WTC11 (cell line): ENCODE measurements at regions not wholly inside any gene's neighbourhood (a gene's known extent, or its start where the extent isn't known, plus 50 kb on each side); places are given as distances from the start of the nearest gene placed in this dataset.

Experiments
- ATAC-seq: fragments of 200-7000 bp; cut with Tn5 transposase; 2 replicates; pipeline ENCODE4 v1.10.0; 2021; ENCODE audit warnings: mild to moderate bottlenecking, moderate library complexity
- CTCF ChIA-PET: fragments of 300-600 bp; sonication (Branson Sonifier 250); formaldehyde crosslinking; loops from one replicate; lab custom pipeline; 2021; ENCODE audit warnings: antibody characterized with exemption; lab: Charles Lee
- POLR2A ChIA-PET: fragments of 350-600 bp; sonication (Branson Sonifier 250); formaldehyde crosslinking; loops from one replicate; lab custom pipeline; 2021; ENCODE audit warnings: antibody characterized with exemption; lab: Charles Lee
- DNase-seq: peaks from one replicate; pipeline ENCODE4 v3.0.0; 2021; ENCODE audit warnings: low spot score
- H3K27ac Mint-ChIP-seq: 2 replicates; pipeline ENCODE4 v1.8.0; 2021; ENCODE audit warnings: mixed read lengths
- H3K27me3 Mint-ChIP-seq: 2 replicates; pipeline ENCODE4 v1.8.0; 2021; ENCODE audit warnings: low read depth, mild to moderate bottlenecking, moderate library complexity, mixed read lengths
- H3K36me3 Mint-ChIP-seq: 2 replicates; pipeline ENCODE4 v1.8.0; 2021; ENCODE audit warnings: mixed read lengths
- H3K4me1 Mint-ChIP-seq: 2 replicates; pipeline ENCODE4 v1.8.0; 2022; ENCODE audit warnings: mixed read lengths
- H3K4me3 Mint-ChIP-seq: 2 replicates; pipeline ENCODE4 v1.8.0; 2021; ENCODE audit warnings: mild to moderate bottlenecking, moderate library complexity, mixed read lengths
- H3K9me3 Mint-ChIP-seq: 2 replicates; pipeline ENCODE4 v1.8.0; 2021; ENCODE audit warnings: mixed read lengths
- ERG ChIP-seq: fragments of 250-450 bp; sonication (Bioruptor Pico); IDR thresholded peaks from 2 replicates; pipeline ENCODE4 v1.8.0; 2021; ENCODE audit warnings: mild to moderate bottlenecking
- ESRRA ChIP-seq: sonication (generic); formaldehyde crosslinking; IDR thresholded peaks from 2 replicates; pipeline ENCODE4 v1.8.1; 2022; ENCODE audit warnings: mild to moderate bottlenecking, missing genetic modification reagents, borderline replicate concordance
- ETV6 ChIP-seq: sonication (generic); formaldehyde crosslinking; IDR thresholded peaks from 2 replicates; pipeline ENCODE4 v1.8.1; 2022; ENCODE audit warnings: mild to moderate bottlenecking, missing genetic modification reagents
- GABPB1 ChIP-seq: sonication (generic); formaldehyde crosslinking; IDR thresholded peaks from 2 replicates; pipeline ENCODE4 v1.8.1; 2023; ENCODE audit warnings: mild to moderate bottlenecking, missing genetic modification reagents
- HMGA2 ChIP-seq: fragments of 250-450 bp; sonication (Bioruptor Pico); IDR thresholded peaks from 2 replicates; pipeline ENCODE4 v1.4.0; 2021; ENCODE audit warnings: mild to moderate bottlenecking, moderate library complexity
- PRRX2 ChIP-seq: fragments of 250-450 bp; sonication (Bioruptor Pico); IDR thresholded peaks from 2 replicates; pipeline ENCODE4 v1.8.0; 2021; ENCODE audit warnings: mild to moderate bottlenecking
- TCF7 ChIP-seq: sonication (generic); formaldehyde crosslinking; IDR thresholded peaks from 2 replicates; pipeline ENCODE4 v1.8.0; 2022; ENCODE audit warnings: mild to moderate bottlenecking, low read depth, missing genetic modification reagents, moderate library complexity
- TEAD4 ChIP-seq: sonication (generic); formaldehyde crosslinking; IDR thresholded peaks from 2 replicates; pipeline ENCODE4 v1.8.0; 2022; ENCODE audit warnings: mild to moderate bottlenecking, missing genetic modification reagents
- USF2 ChIP-seq: sonication (generic); formaldehyde crosslinking; IDR thresholded peaks from 2 replicates; pipeline ENCODE4 v1.8.1; 2023; ENCODE audit warnings: mild to moderate bottlenecking, missing genetic modification reagents, moderate library complexity
- ZBTB43 ChIP-seq: sonication (generic); formaldehyde crosslinking; IDR thresholded peaks from 2 replicates; pipeline ENCODE4 v1.8.1; 2023; ENCODE audit warnings: mild to moderate bottlenecking, missing genetic modification reagents
- ZNF512 ChIP-seq: sonication (generic); formaldehyde crosslinking; IDR thresholded peaks from 2 replicates; pipeline ENCODE4 v1.8.1; 2022; ENCODE audit warnings: missing genetic modification reagents, borderline replicate concordance
- ZNF671 ChIP-seq: fragments of 250-450 bp; sonication (Bioruptor Pico); IDR thresholded peaks from 2 replicates; pipeline ENCODE4 v1.8.0; 2021; ENCODE audit warnings: mild to moderate bottlenecking
- TF ChIP-seq, protein P1 (sequence below): sonication (generic); formaldehyde crosslinking; IDR thresholded peaks from 2 replicates; pipeline ENCODE4 v1.8.1; 2023; ENCODE audit warnings: mild to moderate bottlenecking, moderate library complexity, missing genetic modification reagents
- TF ChIP-seq, protein P2 (sequence below): sonication (generic); formaldehyde crosslinking; IDR thresholded peaks from 2 replicates; pipeline ENCODE4 v1.8.1; 2022; ENCODE audit warnings: low read depth, missing genetic modification reagents, borderline replicate concordance
- TF ChIP-seq, protein P3 (sequence below): sonication (generic); formaldehyde crosslinking; IDR thresholded peaks from 2 replicates; pipeline ENCODE4 v1.8.0; 2022; ENCODE audit warnings: mild to moderate bottlenecking, missing genetic modification reagents
- TF ChIP-seq, protein P4 (sequence below): sonication (generic); formaldehyde crosslinking; IDR thresholded peaks from 2 replicates; pipeline ENCODE4 v1.8.0; 2022; ENCODE audit warnings: mild to moderate bottlenecking, missing genetic modification reagents
- TF ChIP-seq, protein P5 (sequence below): sonication (generic); formaldehyde crosslinking; IDR thresholded peaks from 2 replicates; pipeline ENCODE4 v1.8.1; 2023; ENCODE audit warnings: mild to moderate bottlenecking, missing genetic modification reagents, borderline replicate concordance

GRCh38 chr14:30445011-30445793, 113.8 kb upstream of the G2E3 start:
- no peaks in the 10 kb centered on the region for H3K27me3 Mint-ChIP-seq
- H3K4me3 Mint-ChIP-seq = no peak overlapping the region
- H3K27ac Mint-ChIP-seq = no peak overlapping the region
- CTCF ChIA-PET = interaction anchor here (0.7 to 2.5 kb wide), 4 partner anchors 68 to 179 kb away, joined by 3 to 14 read pairs (median 6); no protein-coding TSS in a partner anchor
- no peak for TF ChIP-seq PRRX2 (CRISPR knock-in tag)
- TF ChIP-seq ESRRA (CRISPR knock-in tag) = no peak
- TF ChIP-seq, protein P1, sequence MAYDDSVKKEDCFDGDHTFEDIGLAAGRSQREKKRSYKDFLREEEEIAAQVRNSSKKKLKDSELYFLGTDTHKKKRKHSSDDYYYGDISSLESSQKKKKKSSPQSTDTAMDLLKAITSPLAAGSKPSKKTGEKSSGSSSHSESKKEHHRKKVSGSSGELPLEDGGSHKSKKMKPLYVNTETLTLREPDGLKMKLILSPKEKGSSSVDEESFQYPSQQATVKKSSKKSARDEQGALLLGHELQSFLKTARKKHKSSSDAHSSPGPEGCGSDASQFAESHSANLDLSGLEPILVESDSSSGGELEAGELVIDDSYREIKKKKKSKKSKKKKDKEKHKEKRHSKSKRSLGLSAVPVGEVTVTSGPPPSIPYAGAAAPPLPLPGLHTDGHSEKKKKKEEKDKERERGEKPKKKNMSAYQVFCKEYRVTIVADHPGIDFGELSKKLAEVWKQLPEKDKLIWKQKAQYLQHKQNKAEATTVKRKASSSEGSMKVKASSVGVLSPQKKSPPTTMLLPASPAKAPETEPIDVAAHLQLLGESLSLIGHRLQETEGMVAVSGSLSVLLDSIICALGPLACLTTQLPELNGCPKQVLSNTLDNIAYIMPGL (CRISPR knock-in tag) = no peak
- TF ChIP-seq, protein P2, sequence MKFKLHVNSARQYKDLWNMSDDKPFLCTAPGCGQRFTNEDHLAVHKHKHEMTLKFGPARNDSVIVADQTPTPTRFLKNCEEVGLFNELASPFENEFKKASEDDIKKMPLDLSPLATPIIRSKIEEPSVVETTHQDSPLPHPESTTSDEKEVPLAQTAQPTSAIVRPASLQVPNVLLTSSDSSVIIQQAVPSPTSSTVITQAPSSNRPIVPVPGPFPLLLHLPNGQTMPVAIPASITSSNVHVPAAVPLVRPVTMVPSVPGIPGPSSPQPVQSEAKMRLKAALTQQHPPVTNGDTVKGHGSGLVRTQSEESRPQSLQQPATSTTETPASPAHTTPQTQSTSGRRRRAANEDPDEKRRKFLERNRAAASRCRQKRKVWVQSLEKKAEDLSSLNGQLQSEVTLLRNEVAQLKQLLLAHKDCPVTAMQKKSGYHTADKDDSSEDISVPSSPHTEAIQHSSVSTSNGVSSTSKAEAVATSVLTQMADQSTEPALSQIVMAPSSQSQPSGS (CRISPR knock-in tag) = no peak
- no peak for TF ChIP-seq ERG (CRISPR knock-in tag)
- TF ChIP-seq TCF7 (CRISPR knock-in tag) = no peak
- TF ChIP-seq, protein P3, sequence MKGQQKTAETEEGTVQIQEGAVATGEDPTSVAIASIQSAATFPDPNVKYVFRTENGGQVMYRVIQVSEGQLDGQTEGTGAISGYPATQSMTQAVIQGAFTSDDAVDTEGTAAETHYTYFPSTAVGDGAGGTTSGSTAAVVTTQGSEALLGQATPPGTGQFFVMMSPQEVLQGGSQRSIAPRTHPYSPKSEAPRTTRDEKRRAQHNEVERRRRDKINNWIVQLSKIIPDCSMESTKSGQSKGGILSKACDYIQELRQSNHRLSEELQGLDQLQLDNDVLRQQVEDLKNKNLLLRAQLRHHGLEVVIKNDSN = no peak
- TF ChIP-seq TEAD4 (CRISPR knock-in tag) = no peak
- TF ChIP-seq ZBTB43 = no peak
- TF ChIP-seq ETV6 = no peak
- no peak for TF ChIP-seq ZNF512 (CRISPR knock-in tag)
- TF ChIP-seq, protein P4, sequence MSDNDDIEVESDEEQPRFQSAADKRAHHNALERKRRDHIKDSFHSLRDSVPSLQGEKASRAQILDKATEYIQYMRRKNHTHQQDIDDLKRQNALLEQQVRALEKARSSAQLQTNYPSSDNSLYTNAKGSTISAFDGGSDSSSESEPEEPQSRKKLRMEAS (CRISPR knock-in tag) = no peak
- no peak for TF ChIP-seq ZNF671 (CRISPR knock-in tag)
- TF ChIP-seq HMGA2 (CRISPR knock-in tag) = no peak
- TF ChIP-seq, protein P5, sequence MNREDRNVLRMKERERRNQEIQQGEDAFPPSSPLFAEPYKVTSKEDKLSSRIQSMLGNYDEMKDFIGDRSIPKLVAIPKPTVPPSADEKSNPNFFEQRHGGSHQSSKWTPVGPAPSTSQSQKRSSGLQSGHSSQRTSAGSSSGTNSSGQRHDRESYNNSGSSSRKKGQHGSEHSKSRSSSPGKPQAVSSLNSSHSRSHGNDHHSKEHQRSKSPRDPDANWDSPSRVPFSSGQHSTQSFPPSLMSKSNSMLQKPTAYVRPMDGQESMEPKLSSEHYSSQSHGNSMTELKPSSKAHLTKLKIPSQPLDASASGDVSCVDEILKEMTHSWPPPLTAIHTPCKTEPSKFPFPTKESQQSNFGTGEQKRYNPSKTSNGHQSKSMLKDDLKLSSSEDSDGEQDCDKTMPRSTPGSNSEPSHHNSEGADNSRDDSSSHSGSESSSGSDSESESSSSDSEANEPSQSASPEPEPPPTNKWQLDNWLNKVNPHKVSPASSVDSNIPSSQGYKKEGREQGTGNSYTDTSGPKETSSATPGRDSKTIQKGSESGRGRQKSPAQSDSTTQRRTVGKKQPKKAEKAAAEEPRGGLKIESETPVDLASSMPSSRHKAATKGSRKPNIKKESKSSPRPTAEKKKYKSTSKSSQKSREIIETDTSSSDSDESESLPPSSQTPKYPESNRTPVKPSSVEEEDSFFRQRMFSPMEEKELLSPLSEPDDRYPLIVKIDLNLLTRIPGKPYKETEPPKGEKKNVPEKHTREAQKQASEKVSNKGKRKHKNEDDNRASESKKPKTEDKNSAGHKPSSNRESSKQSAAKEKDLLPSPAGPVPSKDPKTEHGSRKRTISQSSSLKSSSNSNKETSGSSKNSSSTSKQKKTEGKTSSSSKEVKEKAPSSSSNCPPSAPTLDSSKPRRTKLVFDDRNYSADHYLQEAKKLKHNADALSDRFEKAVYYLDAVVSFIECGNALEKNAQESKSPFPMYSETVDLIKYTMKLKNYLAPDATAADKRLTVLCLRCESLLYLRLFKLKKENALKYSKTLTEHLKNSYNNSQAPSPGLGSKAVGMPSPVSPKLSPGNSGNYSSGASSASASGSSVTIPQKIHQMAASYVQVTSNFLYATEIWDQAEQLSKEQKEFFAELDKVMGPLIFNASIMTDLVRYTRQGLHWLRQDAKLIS (CRISPR knock-in tag) = no peak
- no peak for TF ChIP-seq USF2 (CRISPR knock-in tag)
- TF ChIP-seq GABPB1 (CRISPR knock-in tag) = no peak
- TF ChIP-seq, all 79 proteins: peak for 0
- Mint-ChIP-seq H3K9me3 (no peaks in the 10 kb centered on the region), H3K36me3 (no peaks in the 10 kb centered on the region), H3K4me1 (peaks cover 13% of the 10 kb centered on the region)
- POLR2A ChIA-PET = no interaction called here
- DNase-seq (no peak), ATAC-seq (no peak)
